ENCODE measurements at regions not wholly inside any gene's neighbourhood (a gene's known extent, or its start where the extent isn't known, plus 50 kb on each side); places are given as distances from the start of the nearest gene placed in this dataset.
A peak's percentile ranks its signal among the peaks of the same experiment; 100 is the strongest.

- 77 to 92% methylated on average over 2 of the region's 2 CpGs for WGBS, 2 experiments (ENCODE audit: insufficient coverage in 1 of 2, insufficient read length in 1 of 2)
- no peak overlapping the region for H3K4me3 Mint-ChIP-seq
These were observed 304.0 kb downstream of the TMEM114 start for GRCh38 chr16:8286348-8286747.

GRCh38 chr16:8283195-8283594 lies 307.1 kb downstream of the TMEM114 start:
- Mint-ChIP-seq H3K4me3 (no peak overlapping the region), H3K27me3 (ENCODE audit: insufficient read depth) (no peaks in the 10 kb centered on the region), H3K27ac (no peak overlapping the region), H3K36me3 (ENCODE audit: low read depth) (no peaks in the 10 kb centered on the region), H3K9me3 (no peaks in the 10 kb centered on the region), H3K4me1 (peaks cover 30% of the 10 kb centered on the region)
- Histone ChIP-seq H3K36me3 (ENCODE audit: control insufficient read depth, insufficient read depth, low read length) (no peaks in the 10 kb centered on the region), H3K9me3 (ENCODE audit: control insufficient read depth, low read length) (no peaks in the 10 kb centered on the region), H3K27ac (ENCODE audit: low read depth, low read length) (no peak overlapping the region), H3K4me3 (ENCODE audit: low read length) (no peak overlapping the region), H3K4me1 (ENCODE audit: control insufficient read depth, insufficient read depth, low read length) (peaks cover 6% of the 10 kb centered on the region), H3K27me3 (ENCODE audit: control insufficient read depth, insufficient read depth, low read length, poor library complexity, severe bottlenecking) (no peaks in the 10 kb centered on the region), H3K9ac (ENCODE audit: extremely low read depth, low read length, poor library complexity, severe bottlenecking) (no peak overlapping the region)
- TF ChIP-seq CTCF (conservative IDR thresholded peaks at IDR 0.05) = no peak
- DNase-seq = no peak
- 66 to 75% methylated on average over 2 to 4 of the region's 4 CpGs for WGBS, 2 experiments (ENCODE audit: insufficient coverage in 1 of 2, insufficient read length in 1 of 2)

More at GRCh38 chr16:8286348-8286747, 304.0 kb downstream of the TMEM114 start:
- Mint-ChIP-seq H3K36me3 (ENCODE audit: low read depth) (no peaks in the 10 kb centered on the region), H3K27me3 (ENCODE audit: insufficient read depth) (peaks cover 1% of the 10 kb centered on the region), H3K27ac (no peak overlapping the region), H3K9me3 (no peaks in the 10 kb centered on the region), H3K4me1 (peaks cover 15% of the 10 kb centered on the region)
- no peak for DNase-seq
- Histone ChIP-seq H3K9ac (ENCODE audit: extremely low read depth, low read length, poor library complexity, severe bottlenecking) (no peak overlapping the region), H3K4me1 (ENCODE audit: control insufficient read depth, insufficient read depth, low read length) (peaks cover 6% of the 10 kb centered on the region), H3K27me3 (ENCODE audit: control insufficient read depth, insufficient read depth, low read length, poor library complexity, severe bottlenecking) (no peaks in the 10 kb centered on the region), H3K4me3 (ENCODE audit: low read length) (no peak overlapping the region), H3K27ac (ENCODE audit: low read depth, low read length) (no peak overlapping the region), H3K36me3 (ENCODE audit: control insufficient read depth, insufficient read depth, low read length) (no peaks in the 10 kb centered on the region), H3K9me3 (ENCODE audit: control insufficient read depth, low read length) (no peaks in the 10 kb centered on the region)
- TF ChIP-seq CTCF (conservative IDR thresholded peaks at IDR 0.05) = no peak

- no peak overlapping the region for H3K27ac ChIP-seq (ENCODE audit: low read depth, low read length)
- H3K9ac ChIP-seq (ENCODE audit: extremely low read depth, low read length, poor library complexity, severe bottlenecking) = peak overlapping the region; percentile 12
- peaks cover 22% of the 10 kb centered on the region for H3K4me1 Mint-ChIP-seq
- no peaks in the 10 kb centered on the region for H3K27me3 Mint-ChIP-seq (ENCODE audit: insufficient read depth)
- H3K27ac Mint-ChIP-seq = peak overlapping the region; percentile 81
- 81 to 87% methylated on average over 2 to 3 of the region's 3 CpGs for WGBS, 2 experiments (ENCODE audit: insufficient coverage in 1 of 2, insufficient read length in 1 of 2)
- no peaks in the 10 kb centered on the region for H3K9me3 Mint-ChIP-seq
- no peaks in the 10 kb centered on the region for H3K9me3 ChIP-seq (ENCODE audit: control insufficient read depth, low read length)
- no peaks in the 10 kb centered on the region for H3K36me3 Mint-ChIP-seq (ENCODE audit: low read depth)
- H3K4me3 ChIP-seq (ENCODE audit: low read length) = no peak overlapping the region
- no peak for DNase-seq
- no peak for TF ChIP-seq CTCF (conservative IDR thresholded peaks at IDR 0.05)
- H3K4me1 ChIP-seq (ENCODE audit: control insufficient read depth, insufficient read depth, low read length) = no peaks in the 10 kb centered on the region
- no peaks in the 10 kb centered on the region for H3K27me3 ChIP-seq (ENCODE audit: control insufficient read depth, insufficient read depth, low read length, poor library complexity, severe bottlenecking)
- H3K36me3 ChIP-seq (ENCODE audit: control insufficient read depth, insufficient read depth, low read length) = no peaks in the 10 kb centered on the region
- no peak overlapping the region for H3K4me3 Mint-ChIP-seq
These were observed 312.2 kb downstream of the TMEM114 start for GRCh38 chr16:8278031-8278580.

Measured in endodermal cell (in vitro differentiated cells).